ENCODE measurements at regions not wholly inside any gene's neighbourhood (a gene's known extent, or its start where the extent isn't known, plus 50 kb on each side); places are given as distances from the start of the nearest gene placed in this dataset.

GRCh38 chr18:51453594-51453993, 256.1 kb upstream of the MEX3C start:
- Histone ChIP-seq H3K36me3 (ENCODE audit: insufficient read depth, low read length) (no peaks in the 10 kb centered on the region), H3K4me3 (ENCODE audit: low read length) (no peak overlapping the region), H3K9me3 (ENCODE audit: control insufficient read depth in 1 of 2, insufficient read depth in 1 of 2, low read length in 2 of 2) (no peaks in the 10 kb centered on the region), H3K4me1 (ENCODE audit: insufficient read depth, low read length) (no peaks in the 10 kb centered on the region), H3K27ac (ENCODE audit: low read depth in 1 of 2, low read length in 2 of 2) (no peak overlapping the region), H3K27me3 (ENCODE audit: control insufficient read depth in 1 of 2, insufficient read depth in 2 of 2, low read length in 2 of 2) (no peaks in the 10 kb centered on the region)
- intact Hi-C loops (cut with DNase I, micrococcal nuclease): no loop called here
- Mint-ChIP-seq H3K4me3 (no peak overlapping the region), H3K9me3 (no peaks in the 10 kb centered on the region), H3K36me3 (ENCODE audit: low read depth) (no peaks in the 10 kb centered on the region), H3K4me1 (ENCODE audit: low read depth) (no peaks in the 10 kb centered on the region), H3K27ac (no peak overlapping the region), H3K27me3 (peaks cover 22% of the 10 kb centered on the region)
- no peak for ATAC-seq (ENCODE audit: poor library complexity)
- CTCF ChIA-PET: no interaction called here
- no peak for TF ChIP-seq CTCF (IDR thresholded peaks at IDR 0.05)
- no peak for DNase-seq
- POLR2A ChIA-PET: no interaction called here

GRCh38 chr18:51458861-51459260, 261.4 kb upstream of the MEX3C start:
- H3K36me3 ChIP-seq (ENCODE audit: insufficient read depth, low read length): no peaks in the 10 kb centered on the region
- Mint-ChIP-seq H3K4me3 (no peak overlapping the region), H3K36me3 (ENCODE audit: low read depth) (no peaks in the 10 kb centered on the region), H3K27me3 (peaks cover 24% of the 10 kb centered on the region), H3K4me1 (ENCODE audit: low read depth) (no peaks in the 10 kb centered on the region), H3K27ac (no peak overlapping the region), H3K9me3 (no peaks in the 10 kb centered on the region)
- no peak for TF ChIP-seq CTCF (IDR thresholded peaks at IDR 0.05)
- H3K27ac ChIP-seq (ENCODE audit: low read depth in 1 of 2, low read length in 2 of 2): no peak overlapping the region
- H3K9me3 ChIP-seq (ENCODE audit: control insufficient read depth in 1 of 2, insufficient read depth in 1 of 2, low read length in 2 of 2): no peaks in the 10 kb centered on the region
- no peak overlapping the region for H3K4me3 ChIP-seq (ENCODE audit: low read length)
- H3K4me1 ChIP-seq (ENCODE audit: insufficient read depth, low read length): no peaks in the 10 kb centered on the region
- ATAC-seq (ENCODE audit: poor library complexity) (no peak), DNase-seq (no peak)
- CTCF ChIA-PET: no interaction called here
- H3K27me3 ChIP-seq (ENCODE audit: control insufficient read depth in 1 of 2, insufficient read depth in 2 of 2, low read length in 2 of 2): peaks cover 0 to 5% of the 10 kb centered on the region in 2 experiments
- intact Hi-C loops (cut with DNase I, micrococcal nuclease): no loop called here
- POLR2A ChIA-PET: no interaction called here

DNA sequence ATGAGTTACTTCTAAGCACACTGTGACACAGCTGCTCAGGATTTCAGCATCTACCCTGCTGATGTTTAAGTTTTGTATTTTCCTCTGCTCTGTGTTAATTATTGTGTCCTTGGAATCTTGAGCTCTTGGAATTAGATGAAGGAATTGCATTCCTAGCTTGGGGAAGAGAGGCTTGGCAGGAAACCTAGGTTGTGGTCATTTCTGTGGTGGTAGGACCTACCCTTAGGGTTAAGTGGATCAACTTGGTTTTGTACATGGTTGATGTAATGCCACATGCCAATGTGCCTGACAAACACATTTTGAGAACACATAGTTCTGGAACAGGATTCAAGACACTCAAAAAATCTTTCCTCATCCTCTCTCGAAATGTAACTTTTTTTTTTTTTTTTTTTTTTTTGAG, 264.5 kb upstream of the MEX3C start:
- Histone ChIP-seq H3K27me3 (ENCODE audit: control insufficient read depth in 1 of 2, insufficient read depth in 2 of 2, low read length in 2 of 2) (peaks cover 0 to 5% of the 10 kb centered on the region in 2 experiments), H3K4me1 (ENCODE audit: insufficient read depth, low read length) (no peaks in the 10 kb centered on the region), H3K9me3 (ENCODE audit: control insufficient read depth in 1 of 2, insufficient read depth in 1 of 2, low read length in 2 of 2) (no peaks in the 10 kb centered on the region), H3K36me3 (ENCODE audit: insufficient read depth, low read length) (no peaks in the 10 kb centered on the region), H3K4me3 (ENCODE audit: low read length) (no peak overlapping the region), H3K27ac (ENCODE audit: low read depth in 1 of 2, low read length in 2 of 2) (no peak overlapping the region)
- Mint-ChIP-seq H3K9me3 (no peaks in the 10 kb centered on the region), H3K4me3 (no peak overlapping the region), H3K27me3 (peaks cover 24% of the 10 kb centered on the region), H3K4me1 (ENCODE audit: low read depth) (no peaks in the 10 kb centered on the region), H3K27ac (no peak overlapping the region), H3K36me3 (ENCODE audit: low read depth) (no peaks in the 10 kb centered on the region)
- no peak for DNase-seq
- ChIA-PET POLR2A (no interaction called here), CTCF (no interaction called here)
- intact Hi-C loops (cut with DNase I, micrococcal nuclease): no loop called here
- no peak for ATAC-seq (ENCODE audit: poor library complexity)
- no peak for TF ChIP-seq CTCF (IDR thresholded peaks at IDR 0.05)

Measured in CD4-positive, alpha-beta T cell (primary cell).